K562 (cell line): ENCODE measurements at regions not wholly inside any gene's neighbourhood (a gene's known extent, or its start where the extent isn't known, plus 50 kb on each side); places are given as distances from the start of the nearest gene placed in this dataset.

ENCODE experiments used
- ATAC-seq: fragments of 200-7000 bp; cut with Tn5 transposase; 3 replicates; pipeline ENCODE4 v1.9.1; 2020; ENCODE audit warnings: moderate library complexity
- BruUV-seq: library from RNA; stranded (reverse); fragments of 400-500 nt; replicated peaks from 2 replicates; lab custom pipeline; 2021; lab: Mats Ljungman, UMichigan
- CTCF ChIA-PET: fragments of 300-600 bp; formaldehyde crosslinking; extraction: SDS; loops from one replicate; lab custom pipeline; 2021; ENCODE audit warnings: low intra/inter-chr PET ratio; lab: Yijun Ruan, JAX
- POLR2A ChIA-PET: fragments of 300-600, 350-650 bp; sonication (Branson Sonifier 250); formaldehyde crosslinking; extraction: SDS; loops from one replicate; lab custom pipeline; 2021; ENCODE audit warnings: antibody characterized with exemption, inconsistent platforms; lab: Yijun Ruan, JAX
- DNase-seq, 4 experiments: peaks; one replicate each; pipeline versions ENCODE4 v3.0.0 to v3.0.0-alpha.2; 2011 to 2018; ENCODE audit warnings: low spot score in 3 of 4, mixed read lengths in 3 of 4; ENCODE audit errors: extremely low read depth in 1 of 4
- FAIRE-seq: peaks from 2 replicates; lab custom pipeline; 2011; peaks lifted over from hg19 to GRCh38; lab: Jason Lieb, UNC
- H2AFZ ChIP-seq: 2 replicates; pipeline ENCODE4 v1.6.0; 2011; ENCODE audit warnings: low read depth, low read length, control low read depth, inconsistent platforms
- H3K27ac ChIP-seq: fragments of 200-600 bp; 3 replicates; pipeline ENCODE4 v1.8.0; 2011; ENCODE audit warnings: low read depth, mild to moderate bottlenecking, control low read depth, inconsistent platforms, low read length, moderate library complexity, mixed read lengths; ENCODE audit errors: extremely low read depth
- H3K27me3 ChIP-seq, 2 experiments: fragments of 300-600 bp in 1 of 2; 2 replicates in 1 of 2; 3 replicates in 1 of 2; pipeline versions ENCODE4 v1.6.0 to v1.8.0; 2011; ENCODE audit warnings: inconsistent platforms in 2 of 2, low read length in 2 of 2, mild to moderate bottlenecking in 1 of 2, mixed read lengths in 1 of 2, moderate library complexity in 1 of 2; ENCODE audit not compliant: control insufficient read depth in 2 of 2, insufficient read depth in 2 of 2
- H3K36me3 ChIP-seq: fragments of 300-600 bp; 3 replicates; pipeline ENCODE4 v1.8.0; 2011; ENCODE audit warnings: mild to moderate bottlenecking, low read length, inconsistent platforms; ENCODE audit not compliant: control insufficient read depth, insufficient read depth
- H3K4me1 ChIP-seq, 2 experiments: fragments of 200-600 bp in 1 of 2; replicated peaks in 1 of 2; 2 replicates in 1 of 2; 3 replicates in 1 of 2; pipeline versions ENCODE4 v1.5.1 to v1.8.0; 2011; ENCODE audit warnings: inconsistent platforms in 2 of 2, low read length in 2 of 2, mild to moderate bottlenecking in 1 of 2, mixed read lengths in 1 of 2, moderate library complexity in 1 of 2; ENCODE audit not compliant: control insufficient read depth in 2 of 2, insufficient read depth in 2 of 2
- H3K4me2 ChIP-seq: 2 replicates; pipeline ENCODE4 v1.6.1; 2011; ENCODE audit warnings: low read length, control low read depth, inconsistent platforms, mixed read lengths; ENCODE audit not compliant: insufficient read depth
- H3K4me3 ChIP-seq: fragments of 200-600 bp; sonication (generic), shearing (Covaris generic); 2 replicates; pipeline ENCODE4 v1.5.1; 2016; ENCODE audit warnings: control low read depth, inconsistent platforms
- H3K79me2 ChIP-seq: fragments of 200-600 bp; 3 replicates; pipeline ENCODE4 v1.8.0; 2011; ENCODE audit warnings: low read length, inconsistent platforms; ENCODE audit not compliant: control insufficient read depth, insufficient read depth
- H3K9ac ChIP-seq, 2 experiments: 2 replicates each; pipeline versions ENCODE4 v1.6.0 to v1.6.1; 2011; ENCODE audit warnings: low read depth in 2 of 2, low read length in 2 of 2, control low read depth in 1 of 2, inconsistent platforms in 1 of 2, mild to moderate bottlenecking in 1 of 2, mixed read lengths in 1 of 2; ENCODE audit not compliant: insufficient read depth in 1 of 2
- H3K9me1 ChIP-seq: one replicate; pipeline ENCODE4 v1.6.0; 2011; ENCODE audit warnings: inconsistent platforms, mild to moderate bottlenecking, low read length, moderate library complexity; ENCODE audit not compliant: control insufficient read depth, insufficient read depth
- H3K9me3 ChIP-seq: replicated peaks from 2 replicates; pipeline ENCODE4 v1.5.1; 2011; ENCODE audit warnings: low read depth, low read length, inconsistent platforms; ENCODE audit not compliant: control insufficient read depth, insufficient read depth
- H4K20me1 ChIP-seq: replicated peaks from 2 replicates; pipeline ENCODE4 v1.6.1; 2011; ENCODE audit warnings: low read length, inconsistent platforms, mixed read lengths; ENCODE audit not compliant: control insufficient read depth, insufficient read depth
- CHCHD3 ChIP-seq: fragments of 250-450 bp; sonication (Bioruptor Pico); IDR thresholded peaks from 2 replicates; pipeline ENCODE4 v2.1.2; 2022; ENCODE audit warnings: mild to moderate bottlenecking
- FOXM1 ChIP-seq, 2 experiments: fragments of 450-650 bp in 1 of 2; sonication (generic) in 1 of 2; formaldehyde crosslinking in 1 of 2; IDR thresholded peaks; 2 replicates each; pipeline versions ENCODE4 v1.6.1 to v1.9.0; 2017 to 2022; ENCODE audit warnings: low read depth in 2 of 2, mild to moderate bottlenecking in 2 of 2, missing genetic modification reagents in 1 of 2, moderate library complexity in 1 of 2
- L3MBTL2 ChIP-seq: fragments of 450-650 bp; IDR thresholded peaks from 2 replicates; pipeline ENCODE4 v1.6.1; 2016; ENCODE audit warnings: mild to moderate bottlenecking, moderate library complexity
- MYBL2 ChIP-seq, 2 experiments: fragments of 450-650 bp in 1 of 2; sonication (generic) in 1 of 2; formaldehyde crosslinking in 1 of 2; IDR thresholded peaks; 2 replicates each; pipeline versions ENCODE4 v1.6.1 to v1.8.1; 2017 to 2022; ENCODE audit warnings: borderline replicate concordance in 1 of 2, inconsistent platforms in 1 of 2, low read depth in 1 of 2, mild to moderate bottlenecking in 1 of 2, missing genetic modification reagents in 1 of 2, moderate library complexity in 1 of 2
- NFXL1 ChIP-seq: fragments of 450-650 bp; formaldehyde crosslinking; IDR thresholded peaks from 2 replicates; pipeline ENCODE4 v1.4.0; 2021; ENCODE audit warnings: mild to moderate bottlenecking
- PHF8 ChIP-seq: fragments of 200-600 bp; sonication (generic); IDR thresholded peaks from 2 replicates; pipeline ENCODE4 v1.6.1; 2012; ENCODE audit warnings: mixed run types, mild to moderate bottlenecking, inconsistent platforms, low read length, moderate library complexity, borderline replicate concordance
- POLR2G ChIP-seq: fragments of 200-400 bp; formaldehyde crosslinking; IDR thresholded peaks from 2 replicates; pipeline ENCODE4 v1.6.1; 2017; ENCODE audit warnings: low read depth, mild to moderate bottlenecking, antibody characterized with exemption, low read length, moderate library complexity
- SREBF2 ChIP-seq: sonication (generic); formaldehyde crosslinking; IDR thresholded peaks from 2 replicates; pipeline ENCODE4 v1.4.0; 2020; ENCODE audit warnings: mild to moderate bottlenecking, missing genetic modification reagents
- ZBTB1 ChIP-seq: sonication (generic); formaldehyde crosslinking; IDR thresholded peaks from 2 replicates; pipeline ENCODE4 v1.8.1; 2023; ENCODE audit warnings: missing genetic modification reagents, low read depth, mild to moderate bottlenecking, borderline replicate concordance
- ZNF124 ChIP-seq: sonication (generic); formaldehyde crosslinking; IDR thresholded peaks from 2 replicates; pipeline ENCODE4 v1.8.1; 2022; ENCODE audit warnings: missing genetic modification reagents
- ZNF23 ChIP-seq: fragments of 250-450 bp; sonication (Bioruptor Pico); IDR thresholded peaks from 2 replicates; pipeline ENCODE4 v1.4.0; 2020; ENCODE audit warnings: mild to moderate bottlenecking
- WGBS: fragments of 100-300 bp; shearing (Covaris generic); methylation state at CpG from one replicate; pipeline ENCODE4 v1.1.6; 2016; ENCODE audit warnings: low coverage, mixed read lengths; ENCODE audit not compliant: insufficient coverage; ENCODE audit errors: missing lambda C conversion rate; 5-methylcytosine and 5-hydroxymethylcytosine counted together
- in situ Hi-C: fragments of 300-500 bp; cut with MboI; formaldehyde crosslinking; loops from 4 replicates; pipeline ENCODE4 v1.15.0; 2018; ENCODE audit warnings: inconsistent platforms, mixed read lengths
- intact Hi-C: fragments of 100-400 bp; cut with micrococcal nuclease; formaldehyde crosslinking; loops from 2 replicates; pipeline ENCODE4 v1.14.2; 2022
- TF ChIP-seq, protein P1 (sequence below): fragments of 250-450 bp; sonication (Bioruptor Pico); IDR thresholded peaks from 2 replicates; pipeline ENCODE4 v1.4.0; 2020; ENCODE audit warnings: borderline replicate concordance
- TF ChIP-seq, protein P2 (sequence below), 2 experiments: fragments of 200-800 bp in 1 of 2; sonication (Bioruptor generic) in 1 of 2; sonication (generic) in 1 of 2; formaldehyde crosslinking in 1 of 2; IDR thresholded peaks in 1 of 2; conservative IDR thresholded peaks in 1 of 2; 2 replicates each; pipeline versions ENCODE4 v1.5.0 to v1.6.1; 2016 to 2020; ENCODE audit warnings: missing compliant biosample characterization in 1 of 2, missing genetic modification characterization in 1 of 2, missing genetic modification reagents in 1 of 2
- TF ChIP-seq, protein P3 (sequence below): fragments of 250-450 bp; sonication (Bioruptor Pico); IDR thresholded peaks from 2 replicates; pipeline ENCODE4 v1.8.0; 2022; ENCODE audit warnings: moderate library complexity, mild to moderate bottlenecking, inconsistent platforms

DNA sequence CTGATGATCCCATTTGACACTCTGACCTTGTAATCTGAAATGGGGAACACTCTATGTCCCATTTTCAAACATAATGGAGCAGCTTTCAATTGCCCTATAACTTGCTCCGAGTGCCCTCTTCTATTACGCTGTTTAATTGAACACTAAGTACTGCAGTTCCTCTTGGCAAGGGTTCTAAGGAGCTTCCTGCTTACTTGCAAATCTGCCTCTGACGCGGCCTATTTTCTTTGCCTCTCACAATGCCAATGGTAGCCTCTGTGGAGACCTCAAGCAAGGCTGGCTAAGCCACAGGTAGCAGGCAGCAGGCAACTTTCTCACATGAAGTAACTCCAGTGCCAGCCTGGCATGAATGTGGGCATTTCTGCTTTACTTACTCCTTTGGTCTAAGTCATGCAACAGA is 443.4 kb upstream of the TRPC7 start (continued):
- TF ChIP-seq, protein P1, sequence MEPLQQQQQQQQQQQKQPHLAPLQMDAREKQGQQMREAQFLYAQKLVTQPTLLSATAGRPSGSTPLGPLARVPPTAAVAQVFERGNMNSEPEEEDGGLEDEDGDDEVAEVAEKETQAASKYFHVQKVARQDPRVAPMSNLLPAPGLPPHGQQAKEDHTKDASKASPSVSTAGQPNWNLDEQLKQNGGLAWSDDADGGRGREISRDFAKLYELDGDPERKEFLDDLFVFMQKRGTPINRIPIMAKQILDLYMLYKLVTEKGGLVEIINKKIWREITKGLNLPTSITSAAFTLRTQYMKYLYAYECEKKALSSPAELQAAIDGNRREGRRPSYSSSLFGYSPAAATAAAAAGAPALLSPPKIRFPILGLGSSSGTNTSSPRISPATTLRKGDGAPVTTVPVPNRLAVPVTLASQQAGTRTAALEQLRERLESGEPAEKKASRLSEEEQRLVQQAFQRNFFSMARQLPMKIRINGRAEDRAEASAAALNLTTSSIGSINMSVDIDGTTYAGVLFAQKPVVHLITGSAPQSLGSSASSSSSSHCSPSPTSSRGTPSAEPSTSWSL (CRISPR knock-in tag), result no peak
- TF ChIP-seq, protein P2, sequence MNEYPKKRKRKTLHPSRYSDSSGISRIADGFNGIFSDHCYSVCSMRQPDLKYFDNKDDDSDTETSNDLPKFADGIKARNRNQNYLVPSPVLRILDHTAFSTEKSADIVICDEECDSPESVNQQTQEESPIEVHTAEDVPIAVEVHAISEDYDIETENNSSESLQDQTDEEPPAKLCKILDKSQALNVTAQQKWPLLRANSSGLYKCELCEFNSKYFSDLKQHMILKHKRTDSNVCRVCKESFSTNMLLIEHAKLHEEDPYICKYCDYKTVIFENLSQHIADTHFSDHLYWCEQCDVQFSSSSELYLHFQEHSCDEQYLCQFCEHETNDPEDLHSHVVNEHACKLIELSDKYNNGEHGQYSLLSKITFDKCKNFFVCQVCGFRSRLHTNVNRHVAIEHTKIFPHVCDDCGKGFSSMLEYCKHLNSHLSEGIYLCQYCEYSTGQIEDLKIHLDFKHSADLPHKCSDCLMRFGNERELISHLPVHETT (CRISPR knock-in tag; conservative IDR thresholded peaks at IDR 0.05 in 1 of 2, IDR thresholded peaks at IDR 0.05 in 1 of 2), result no peak
- TF ChIP-seq ZBTB1 (CRISPR knock-in tag), result no peak

DNA sequence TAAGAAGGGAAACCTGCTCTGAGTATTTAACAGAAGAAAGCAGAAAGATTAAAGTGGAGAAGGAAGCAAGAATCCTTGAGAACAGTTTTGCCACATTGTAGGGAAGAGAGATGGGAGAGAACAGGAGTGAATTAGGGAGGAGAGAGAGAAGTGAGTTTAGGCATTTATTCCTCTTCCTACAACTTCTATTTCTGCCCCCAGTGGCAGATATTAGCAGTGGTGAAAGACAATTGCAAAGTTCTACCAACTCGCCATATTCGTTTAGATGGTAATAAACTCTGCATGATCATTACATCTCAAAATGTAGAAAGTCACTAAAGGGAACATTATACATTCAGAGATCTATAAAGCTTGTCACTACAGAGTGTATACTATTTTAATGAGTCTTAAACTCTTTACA is 440.1 kb upstream of the TRPC7 start:
- WGBS, result 0% methylated on average over 2 of the region's 2 CpGs
- BruUV-seq, result no TSS peak
- no peak for TF ChIP-seq ZNF124 (CRISPR knock-in tag)
- no peak for TF ChIP-seq SREBF2 (CRISPR knock-in tag)
- TF ChIP-seq, protein P3, sequence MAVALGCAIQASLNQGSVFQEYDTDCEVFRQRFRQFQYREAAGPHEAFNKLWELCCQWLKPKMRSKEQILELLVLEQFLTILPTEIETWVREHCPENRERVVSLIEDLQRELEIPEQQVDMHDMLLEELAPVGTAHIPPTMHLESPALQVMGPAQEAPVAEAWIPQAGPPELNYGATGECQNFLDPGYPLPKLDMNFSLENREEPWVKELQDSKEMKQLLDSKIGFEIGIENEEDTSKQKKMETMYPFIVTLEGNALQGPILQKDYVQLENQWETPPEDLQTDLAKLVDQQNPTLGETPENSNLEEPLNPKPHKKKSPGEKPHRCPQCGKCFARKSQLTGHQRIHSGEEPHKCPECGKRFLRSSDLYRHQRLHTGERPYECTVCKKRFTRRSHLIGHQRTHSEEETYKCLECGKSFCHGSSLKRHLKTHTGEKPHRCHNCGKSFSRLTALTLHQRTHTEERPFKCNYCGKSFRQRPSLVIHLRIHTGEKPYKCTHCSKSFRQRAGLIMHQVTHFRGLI (CRISPR knock-in tag), result no peak
- TF ChIP-seq MYBL2 (IDR thresholded peaks at IDR 0.05; ENCODE audit: low read depth), result no peak
- TF ChIP-seq MYBL2 (CRISPR knock-in tag; IDR thresholded peaks at IDR 0.05; ENCODE audit: borderline replicate concordance), result no peak
- no peak for TF ChIP-seq CHCHD3
- TF ChIP-seq L3MBTL2, result no peak
- TF ChIP-seq, protein P1 (CRISPR knock-in tag), result no peak
- TF ChIP-seq PHF8, result no peak
- no peak for TF ChIP-seq ZNF23 (CRISPR knock-in tag)
- TF ChIP-seq FOXM1 (IDR thresholded peaks at IDR 0.05; ENCODE audit: low read depth), result no peak
- no peak for TF ChIP-seq FOXM1 (CRISPR knock-in tag; IDR thresholded peaks at IDR 0.05; ENCODE audit: low read depth)
- no peak for TF ChIP-seq NFXL1 (CRISPR knock-in tag)
- no peak for TF ChIP-seq POLR2G

More for the DNA sequence above, 440.1 kb upstream of the TRPC7 start:
- no peaks in the 10 kb centered on the region for H3K27me3 ChIP-seq
- H3K79me2 ChIP-seq, result no peaks in the 10 kb centered on the region
- no peak overlapping the region for H3K27ac ChIP-seq
- FAIRE-seq (no peak), DNase-seq (peak in 2 of 4 experiments; percentile 20 to 21), ATAC-seq (no peak)
- no peaks in the 10 kb centered on the region for H3K4me1 ChIP-seq
- ChIA-PET POLR2A (no interaction called here), CTCF (no interaction called here)
- H3K4me2 ChIP-seq, result no peak overlapping the region
- no peaks in the 10 kb centered on the region for H3K9me1 ChIP-seq
- intact Hi-C loops, result no loop called here
- H3K9ac ChIP-seq, result no peak overlapping the region
- no peaks in the 10 kb centered on the region; the same call in 1 of the 2 replicates for H4K20me1 ChIP-seq
- no peaks in the 10 kb centered on the region for H3K36me3 ChIP-seq
- no peaks in the 10 kb centered on the region for H3K9me3 ChIP-seq
- in situ Hi-C loops, result no loop called here
- H3K4me3 ChIP-seq, result no peak overlapping the region
- H2AFZ ChIP-seq, result no peak overlapping the region
